ENCODE measurements at regions not wholly inside any gene's neighbourhood (a gene's known extent, or its start where the extent isn't known, plus 50 kb on each side); places are given as distances from the start of the nearest gene placed in this dataset.

DNA sequence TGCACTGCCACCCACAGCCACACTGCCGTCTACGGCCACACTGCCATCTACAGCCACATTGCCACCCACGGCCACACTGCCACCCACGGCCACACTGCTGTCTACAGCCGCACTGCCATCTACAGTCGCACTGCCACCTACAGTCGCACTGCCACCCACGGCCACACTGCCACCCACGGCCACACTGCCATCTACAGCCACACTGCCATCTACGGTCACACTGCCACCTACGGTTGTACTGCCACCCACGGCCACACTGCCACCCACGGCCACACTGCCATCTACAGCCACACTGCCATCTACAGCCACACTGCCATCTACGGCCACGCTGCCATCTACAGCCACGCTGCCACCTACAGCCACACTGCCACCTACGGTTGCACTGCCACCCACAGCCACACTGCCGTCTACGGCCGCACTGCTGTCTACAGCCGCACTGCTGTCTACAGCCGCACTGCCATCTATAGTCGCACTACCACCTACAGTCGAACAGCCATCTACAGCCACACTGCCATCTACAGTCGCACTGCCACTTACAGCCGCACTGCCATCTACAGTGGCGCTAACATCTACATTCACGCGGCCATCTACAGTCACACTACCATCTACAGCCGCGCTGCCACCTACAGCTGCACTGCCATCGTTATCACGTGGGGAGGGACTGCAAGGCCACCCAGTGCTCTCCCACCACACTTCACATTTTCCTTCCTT is 154.6 kb upstream of the AFDN start:
- Histone ChIP-seq H3K9ac (ENCODE audit: low read length) (no peak overlapping the region), H3K9me3 (ENCODE audit: insufficient read depth, low read length) (peaks cover 24% of the 10 kb centered on the region; the same call in 1 of the 2 replicates), H3K4me3 (ENCODE audit: insufficient read depth, low read length, poor library complexity, severe bottlenecking) (no peak overlapping the region), H4K20me1 (ENCODE audit: low read depth, low read length) (no peaks in the 10 kb centered on the region), H3K27me3 (ENCODE audit: low read length) (no peaks in the 10 kb centered on the region), H3K4me2 (ENCODE audit: low read depth, low read length, poor library complexity, severe bottlenecking) (no peak overlapping the region), H3F3A (ENCODE audit: insufficient read depth) (no peaks in the 10 kb centered on the region), H3K36me3 (ENCODE audit: low read length) (no peaks in the 10 kb centered on the region), H3K79me2 (ENCODE audit: insufficient read depth, low read length) (no peaks in the 10 kb centered on the region), H2AFZ (ENCODE audit: low read depth, low read length, severe bottlenecking) (no peak overlapping the region), H3K9me2 (replicated peaks; ENCODE audit: insufficient read depth, low read length) (no peaks in the 10 kb centered on the region), H3K27ac (ENCODE audit: low read depth, low read length) (no peak overlapping the region)
- TF ChIP-seq, protein P1, sequence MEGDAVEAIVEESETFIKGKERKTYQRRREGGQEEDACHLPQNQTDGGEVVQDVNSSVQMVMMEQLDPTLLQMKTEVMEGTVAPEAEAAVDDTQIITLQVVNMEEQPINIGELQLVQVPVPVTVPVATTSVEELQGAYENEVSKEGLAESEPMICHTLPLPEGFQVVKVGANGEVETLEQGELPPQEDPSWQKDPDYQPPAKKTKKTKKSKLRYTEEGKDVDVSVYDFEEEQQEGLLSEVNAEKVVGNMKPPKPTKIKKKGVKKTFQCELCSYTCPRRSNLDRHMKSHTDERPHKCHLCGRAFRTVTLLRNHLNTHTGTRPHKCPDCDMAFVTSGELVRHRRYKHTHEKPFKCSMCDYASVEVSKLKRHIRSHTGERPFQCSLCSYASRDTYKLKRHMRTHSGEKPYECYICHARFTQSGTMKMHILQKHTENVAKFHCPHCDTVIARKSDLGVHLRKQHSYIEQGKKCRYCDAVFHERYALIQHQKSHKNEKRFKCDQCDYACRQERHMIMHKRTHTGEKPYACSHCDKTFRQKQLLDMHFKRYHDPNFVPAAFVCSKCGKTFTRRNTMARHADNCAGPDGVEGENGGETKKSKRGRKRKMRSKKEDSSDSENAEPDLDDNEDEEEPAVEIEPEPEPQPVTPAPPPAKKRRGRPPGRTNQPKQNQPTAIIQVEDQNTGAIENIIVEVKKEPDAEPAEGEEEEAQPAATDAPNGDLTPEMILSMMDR (IDR thresholded peaks at IDR 0.05; ENCODE audit: insufficient read depth, low read length, poor library complexity, severe bottlenecking), result no peak
- no peak for TF ChIP-seq EZH2phosphoT487 (conservative IDR thresholded peaks at IDR 0.05; ENCODE audit: low read length)

DNA sequence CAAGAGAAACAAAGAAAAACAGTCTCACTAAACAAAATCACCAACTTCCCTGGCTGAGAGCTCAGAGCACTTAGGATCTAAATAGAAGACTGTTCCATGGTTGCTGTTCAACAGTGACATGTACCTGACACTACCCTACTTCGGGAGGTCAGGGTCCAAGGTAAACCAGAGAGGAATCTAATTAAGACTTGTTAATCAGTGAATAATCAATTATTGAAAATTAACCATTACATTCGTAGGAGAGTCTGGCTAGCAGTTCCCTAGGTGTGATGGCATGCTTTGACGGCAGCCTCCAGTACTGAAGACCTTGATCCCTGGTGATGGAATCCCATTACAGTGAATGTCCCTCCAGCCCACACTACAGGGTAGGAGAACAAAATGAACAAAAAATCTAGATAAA is 154.0 kb upstream of the AFDN start:
- H3K4me3 ChIP-seq (ENCODE audit: insufficient read depth, low read length, poor library complexity, severe bottlenecking), result no peak overlapping the region
- peaks cover 24% of the 10 kb centered on the region; the same call in 1 of the 2 replicates for H3K9me3 ChIP-seq (ENCODE audit: insufficient read depth, low read length)
- H3K27ac ChIP-seq (ENCODE audit: low read depth, low read length), result no peak overlapping the region
- H3F3A ChIP-seq (ENCODE audit: insufficient read depth), result no peaks in the 10 kb centered on the region
- no peaks in the 10 kb centered on the region for H3K79me2 ChIP-seq (ENCODE audit: insufficient read depth, low read length)
- TF ChIP-seq EZH2phosphoT487 (conservative IDR thresholded peaks at IDR 0.05; ENCODE audit: low read length), result no peak
- TF ChIP-seq, protein P1 (IDR thresholded peaks at IDR 0.05; ENCODE audit: insufficient read depth, low read length, poor library complexity, severe bottlenecking), result no peak
- no peak overlapping the region for H3K9ac ChIP-seq (ENCODE audit: low read length)
- no peak overlapping the region for H2AFZ ChIP-seq (ENCODE audit: low read depth, low read length, severe bottlenecking)
- H3K4me2 ChIP-seq (ENCODE audit: low read depth, low read length, poor library complexity, severe bottlenecking), result no peak overlapping the region
- no peaks in the 10 kb centered on the region for H3K36me3 ChIP-seq (ENCODE audit: low read length)
- no peaks in the 10 kb centered on the region for H3K9me2 ChIP-seq (replicated peaks; ENCODE audit: insufficient read depth, low read length)
- H4K20me1 ChIP-seq (ENCODE audit: low read depth, low read length), result no peaks in the 10 kb centered on the region
- H3K27me3 ChIP-seq (ENCODE audit: low read length), result no peaks in the 10 kb centered on the region

DNA sequence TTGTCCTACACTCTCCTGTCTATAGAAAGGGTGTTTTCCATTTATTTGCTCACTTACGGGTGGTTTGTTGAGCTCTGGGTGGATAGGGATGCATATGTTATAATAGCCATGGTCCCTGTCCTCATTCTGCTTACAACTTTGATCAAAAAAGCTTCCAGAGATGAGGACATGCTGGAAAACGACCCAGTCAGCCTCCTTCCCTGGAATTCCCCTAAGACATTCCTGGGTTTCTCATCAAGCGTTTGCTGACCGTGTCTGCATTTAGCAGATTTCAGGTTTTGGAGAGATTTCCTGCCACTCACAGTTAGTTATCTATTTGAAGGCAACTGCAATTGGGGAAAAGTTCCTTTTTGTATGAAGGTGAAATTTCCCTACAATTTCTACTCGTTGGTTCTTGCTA is 152.8 kb upstream of the AFDN start:
- no peaks in the 10 kb centered on the region for H3K36me3 ChIP-seq (ENCODE audit: low read length)
- no peaks in the 10 kb centered on the region for H4K20me1 ChIP-seq (ENCODE audit: low read depth, low read length)
- H3K9me2 ChIP-seq (replicated peaks; ENCODE audit: insufficient read depth, low read length), result no peaks in the 10 kb centered on the region
- peaks cover 24% of the 10 kb centered on the region; the same call in 1 of the 2 replicates for H3K9me3 ChIP-seq (ENCODE audit: insufficient read depth, low read length)
- no peak overlapping the region for H3K27ac ChIP-seq (ENCODE audit: low read depth, low read length)
- H3K9ac ChIP-seq (ENCODE audit: low read length), result no peak overlapping the region
- H3K27me3 ChIP-seq (ENCODE audit: low read length), result no peaks in the 10 kb centered on the region
- TF ChIP-seq EZH2phosphoT487 (conservative IDR thresholded peaks at IDR 0.05; ENCODE audit: low read length), result no peak
- no peak overlapping the region for H3K4me2 ChIP-seq (ENCODE audit: low read depth, low read length, poor library complexity, severe bottlenecking)
- H3F3A ChIP-seq (ENCODE audit: insufficient read depth), result no peaks in the 10 kb centered on the region
- H3K79me2 ChIP-seq (ENCODE audit: insufficient read depth, low read length), result no peaks in the 10 kb centered on the region
- H3K4me3 ChIP-seq (ENCODE audit: insufficient read depth, low read length, poor library complexity, severe bottlenecking), result no peak overlapping the region
- no peak overlapping the region for H2AFZ ChIP-seq (ENCODE audit: low read depth, low read length, severe bottlenecking)

DNA sequence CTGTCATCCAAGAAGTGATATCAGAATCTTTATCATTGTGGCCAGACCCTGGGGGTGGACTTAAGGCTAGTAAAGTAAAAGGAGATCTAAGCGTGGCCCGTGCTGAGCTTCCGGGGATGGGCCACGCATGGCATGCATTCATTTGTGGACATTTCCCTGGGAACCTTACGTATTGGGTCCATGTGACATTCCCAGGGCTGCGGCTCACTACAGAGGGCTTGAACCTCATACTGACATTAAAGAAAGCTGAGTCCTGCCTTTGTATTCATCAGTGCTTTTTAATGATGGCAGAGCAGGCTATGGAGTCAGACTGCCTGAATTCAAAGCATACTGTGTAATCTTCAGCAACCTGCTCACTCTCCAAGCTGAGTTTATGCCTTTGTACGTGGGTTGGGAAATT is 152.2 kb upstream of the AFDN start:
- Histone ChIP-seq H3K79me2 (ENCODE audit: insufficient read depth, low read length) (no peaks in the 10 kb centered on the region), H3K9me3 (ENCODE audit: insufficient read depth, low read length) (peaks cover 24% of the 10 kb centered on the region; the same call in 1 of the 2 replicates), H3K9ac (ENCODE audit: low read length) (no peak overlapping the region), H3K4me3 (ENCODE audit: insufficient read depth, low read length, poor library complexity, severe bottlenecking) (no peak overlapping the region), H4K20me1 (ENCODE audit: low read depth, low read length) (no peaks in the 10 kb centered on the region), H3K36me3 (ENCODE audit: low read length) (no peaks in the 10 kb centered on the region), H3K4me2 (ENCODE audit: low read depth, low read length, poor library complexity, severe bottlenecking) (no peak overlapping the region), H3F3A (ENCODE audit: insufficient read depth) (no peaks in the 10 kb centered on the region), H3K9me2 (replicated peaks; ENCODE audit: insufficient read depth, low read length) (no peaks in the 10 kb centered on the region), H3K27ac (ENCODE audit: low read depth, low read length) (no peak overlapping the region), H3K27me3 (ENCODE audit: low read length) (no peaks in the 10 kb centered on the region), H2AFZ (ENCODE audit: low read depth, low read length, severe bottlenecking) (no peak overlapping the region)
- TF ChIP-seq EZH2phosphoT487 (conservative IDR thresholded peaks at IDR 0.05; ENCODE audit: low read length), result no peak
- TF ChIP-seq, protein P1 (IDR thresholded peaks at IDR 0.05; ENCODE audit: insufficient read depth, low read length, poor library complexity, severe bottlenecking), result no peak
